ENCODE measurements at regions not wholly inside any gene's neighbourhood (a gene's known extent, or its start where the extent isn't known, plus 50 kb on each side); places are given as distances from the start of the nearest gene placed in this dataset.

- TF ChIP-seq, protein P1, sequence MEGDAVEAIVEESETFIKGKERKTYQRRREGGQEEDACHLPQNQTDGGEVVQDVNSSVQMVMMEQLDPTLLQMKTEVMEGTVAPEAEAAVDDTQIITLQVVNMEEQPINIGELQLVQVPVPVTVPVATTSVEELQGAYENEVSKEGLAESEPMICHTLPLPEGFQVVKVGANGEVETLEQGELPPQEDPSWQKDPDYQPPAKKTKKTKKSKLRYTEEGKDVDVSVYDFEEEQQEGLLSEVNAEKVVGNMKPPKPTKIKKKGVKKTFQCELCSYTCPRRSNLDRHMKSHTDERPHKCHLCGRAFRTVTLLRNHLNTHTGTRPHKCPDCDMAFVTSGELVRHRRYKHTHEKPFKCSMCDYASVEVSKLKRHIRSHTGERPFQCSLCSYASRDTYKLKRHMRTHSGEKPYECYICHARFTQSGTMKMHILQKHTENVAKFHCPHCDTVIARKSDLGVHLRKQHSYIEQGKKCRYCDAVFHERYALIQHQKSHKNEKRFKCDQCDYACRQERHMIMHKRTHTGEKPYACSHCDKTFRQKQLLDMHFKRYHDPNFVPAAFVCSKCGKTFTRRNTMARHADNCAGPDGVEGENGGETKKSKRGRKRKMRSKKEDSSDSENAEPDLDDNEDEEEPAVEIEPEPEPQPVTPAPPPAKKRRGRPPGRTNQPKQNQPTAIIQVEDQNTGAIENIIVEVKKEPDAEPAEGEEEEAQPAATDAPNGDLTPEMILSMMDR (IDR thresholded peaks at IDR 0.05; ENCODE audit: low read depth, low read length), result no peak
Observed at GRCh38 chr4:171390626-171391025, 422.6 kb upstream of the GALNTL6 start.

DNA sequence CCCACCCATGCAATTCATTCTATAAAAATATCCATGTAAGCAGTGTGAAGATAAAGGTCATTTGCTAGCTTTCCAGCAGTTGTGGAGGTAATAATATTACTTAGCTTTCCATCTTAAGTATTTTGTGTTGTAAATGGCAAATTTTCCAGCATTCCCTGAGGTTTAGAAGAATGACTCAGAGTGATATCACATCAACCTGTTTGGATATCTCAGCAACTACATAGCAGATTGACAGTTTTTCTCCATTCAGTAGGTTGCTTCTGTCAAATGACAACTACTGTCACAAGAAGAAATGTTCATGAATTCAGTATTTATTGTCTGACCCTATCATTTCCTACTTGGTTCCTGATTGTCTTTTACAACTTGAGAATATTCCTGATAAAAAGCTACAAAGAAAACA lies 434.9 kb upstream of the GALNTL6 start:
- no peaks in the 10 kb centered on the region for H3K9me3 ChIP-seq (ENCODE audit: control insufficient read depth, insufficient read depth, low read length)
- CTCF ChIA-PET, result no interaction called here
- no peak overlapping the region for H3K4me3 ChIP-seq (ENCODE audit: low read depth, low read length)
- H3K27ac ChIP-seq (ENCODE audit: low read depth, low read length), result no peak overlapping the region
- POLR2A ChIA-PET, result no interaction called here
- DNase-seq (ENCODE audit: low read depth, low spot score), result no peak
- H3K27me3 ChIP-seq (ENCODE audit: control insufficient read depth, insufficient read depth, low read length), result no peaks in the 10 kb centered on the region
- TF ChIP-seq, protein P1 (IDR thresholded peaks at IDR 0.05; ENCODE audit: low read depth, low read length), result no peak

More at GRCh38 chr4:171390626-171391025, 422.6 kb upstream of the GALNTL6 start:
- H3K4me3 ChIP-seq (ENCODE audit: low read depth, low read length), result no peak overlapping the region
- no peak overlapping the region for H3K27ac ChIP-seq (ENCODE audit: low read depth, low read length)
- DNase-seq (ENCODE audit: low read depth, low spot score), result no peak
- POLR2A ChIA-PET, result no interaction called here
- no peaks in the 10 kb centered on the region for H3K27me3 ChIP-seq (ENCODE audit: control insufficient read depth, insufficient read depth, low read length)
- peaks cover 10% of the 10 kb centered on the region for H3K9me3 ChIP-seq (ENCODE audit: control insufficient read depth, insufficient read depth, low read length)
- CTCF ChIA-PET, result no interaction called here

GRCh38 chr4:171376724-171377123 lies 436.5 kb upstream of the GALNTL6 start:
- DNase-seq (ENCODE audit: low read depth, low spot score), result no peak
- Histone ChIP-seq H3K4me3 (ENCODE audit: low read depth, low read length) (no peak overlapping the region), H3K9me3 (ENCODE audit: control insufficient read depth, insufficient read depth, low read length) (no peaks in the 10 kb centered on the region), H3K27me3 (ENCODE audit: control insufficient read depth, insufficient read depth, low read length) (no peaks in the 10 kb centered on the region), H3K27ac (ENCODE audit: low read depth, low read length) (no peak overlapping the region)
- POLR2A ChIA-PET, result no interaction called here
- TF ChIP-seq, protein P1 (IDR thresholded peaks at IDR 0.05; ENCODE audit: low read depth, low read length), result no peak
- CTCF ChIA-PET, result no interaction called here

GRCh38 chr4:171353535-171353934 lies 459.7 kb upstream of the GALNTL6 start:
- H3K4me3 ChIP-seq (ENCODE audit: low read depth, low read length), result no peak overlapping the region
- CTCF ChIA-PET, result no interaction called here

DNA sequence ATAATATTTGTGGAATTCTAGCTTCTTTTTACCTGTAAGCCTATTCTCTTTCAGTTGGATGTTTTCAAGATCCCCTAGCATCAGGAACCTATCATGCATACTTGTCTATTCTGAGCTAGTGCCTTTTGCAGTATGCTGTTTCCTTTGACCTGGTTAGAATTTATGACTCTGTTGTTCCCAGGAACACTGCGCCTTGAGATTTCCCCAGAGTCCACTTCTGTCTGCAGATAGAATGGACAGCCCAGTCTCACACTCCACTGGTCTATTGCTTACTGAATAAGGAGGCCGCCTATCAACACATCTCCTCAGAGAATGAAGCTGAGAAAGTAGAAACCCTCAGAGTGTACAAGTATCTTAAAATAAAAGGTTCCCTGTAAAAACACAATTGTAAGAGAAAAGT lies 465.1 kb upstream of the GALNTL6 start:
- ChIA-PET POLR2A (no interaction called here), CTCF (no interaction called here)
- Histone ChIP-seq H3K27me3 (ENCODE audit: control insufficient read depth, insufficient read depth, low read length) (no peaks in the 10 kb centered on the region), H3K4me3 (ENCODE audit: low read depth, low read length) (no peak overlapping the region), H3K9me3 (ENCODE audit: control insufficient read depth, insufficient read depth, low read length) (no peaks in the 10 kb centered on the region), H3K27ac (ENCODE audit: low read depth, low read length) (no peak overlapping the region)
- TF ChIP-seq, protein P1 (IDR thresholded peaks at IDR 0.05; ENCODE audit: low read depth, low read length), result no peak
- no peak for DNase-seq (ENCODE audit: low read depth, low spot score)

More at GRCh38 chr4:171353535-171353934, 459.7 kb upstream of the GALNTL6 start:
- no peak for DNase-seq (ENCODE audit: low read depth, low spot score)
- no peaks in the 10 kb centered on the region for H3K27me3 ChIP-seq (ENCODE audit: control insufficient read depth, insufficient read depth, low read length)
- H3K27ac ChIP-seq (ENCODE audit: low read depth, low read length), result no peak overlapping the region
- H3K9me3 ChIP-seq (ENCODE audit: control insufficient read depth, insufficient read depth, low read length), result peaks cover 4% of the 10 kb centered on the region; the same call in 1 of the 2 replicates
- TF ChIP-seq, protein P1 (IDR thresholded peaks at IDR 0.05; ENCODE audit: low read depth, low read length), result no peak
- POLR2A ChIA-PET, result no interaction called here
